Activated CD4-positive, alpha-beta T cell treated with anti-CD3 and anti-CD28 coated beads, Interleukin-2, Interleukin-6, amounts not matched to agents 100 ng/mL and 50 ng/mL, durations not matched to agents 16 hours and 8 hours (primary cell): ENCODE measurements at regions not wholly inside any gene's neighbourhood (a gene's known extent, or its start where the extent isn't known, plus 50 kb on each side); places are given as distances from the start of the nearest gene placed in this dataset.

Source experiments
- DNase-seq: peaks from one replicate; pipeline ENCODE4 v3.0.0-alpha.2; 2020

DNA sequence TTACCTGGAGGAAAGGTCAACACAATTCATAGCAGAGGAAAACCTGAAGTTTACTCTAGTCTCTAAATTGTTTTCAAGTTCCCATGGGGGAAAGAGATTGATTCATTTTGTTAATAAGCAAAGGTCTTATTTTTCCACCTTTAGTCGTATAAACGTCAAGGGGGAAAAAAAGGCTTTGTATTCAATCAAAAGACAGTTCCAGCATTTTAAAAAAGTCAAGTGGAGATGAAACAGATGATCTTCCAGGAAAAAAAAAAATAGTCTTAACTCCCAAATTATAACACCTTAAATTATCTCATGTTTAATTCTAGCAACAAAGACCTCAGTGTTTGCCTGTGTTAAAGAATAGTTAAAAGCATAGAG is 140.5 kb downstream of the TOMM20 start:
- no peak for DNase-seq

DNA sequence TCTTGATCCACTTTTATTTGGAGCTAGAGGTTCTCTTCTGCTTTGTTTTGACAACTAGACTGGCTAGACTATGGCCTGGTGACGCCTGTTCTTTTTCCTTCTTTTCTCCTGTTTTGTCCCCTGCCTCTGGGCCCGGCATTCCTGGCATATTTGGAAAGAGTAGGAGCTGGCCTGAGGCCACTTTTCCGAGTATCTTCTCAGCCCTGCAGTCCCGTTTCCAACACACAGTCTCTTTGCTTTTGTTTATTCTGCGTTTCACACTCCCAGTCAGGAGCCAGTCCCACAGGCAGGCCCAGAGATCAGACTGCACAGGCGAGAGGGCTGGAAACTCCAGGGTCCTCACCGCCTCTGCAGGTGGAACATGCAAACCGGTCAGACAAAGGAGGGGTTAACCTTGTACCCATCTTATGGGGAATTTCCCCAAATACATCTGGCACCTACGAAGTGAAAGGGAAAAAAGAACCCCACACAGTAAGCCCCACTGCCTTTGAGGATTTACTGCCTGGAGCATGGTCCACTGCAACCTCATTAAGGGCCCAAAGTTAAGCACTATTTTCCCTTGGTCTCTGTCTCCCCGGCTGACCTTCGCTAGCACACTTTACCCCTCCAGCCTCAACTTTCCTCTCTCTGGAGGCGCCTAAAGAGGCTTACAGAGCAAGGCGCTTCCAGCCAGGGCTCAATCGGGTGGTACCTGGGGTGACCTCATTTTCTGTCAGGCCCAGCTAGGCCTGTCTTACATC is 141.1 kb downstream of the TOMM20 start:
- DNase-seq = peak; percentile 43

GRCh38 chr1:234986750-234987414 is 141.8 kb downstream of the TOMM20 start:
- no peak for DNase-seq

- DNase-seq = no peak
Measured at GRCh38 chr1:234985516-234986294, 142.9 kb downstream of the TOMM20 start.

GRCh38 chr1:234985007-234985370 is 143.6 kb downstream of the TOMM20 start:
- no peak for DNase-seq

DNA sequence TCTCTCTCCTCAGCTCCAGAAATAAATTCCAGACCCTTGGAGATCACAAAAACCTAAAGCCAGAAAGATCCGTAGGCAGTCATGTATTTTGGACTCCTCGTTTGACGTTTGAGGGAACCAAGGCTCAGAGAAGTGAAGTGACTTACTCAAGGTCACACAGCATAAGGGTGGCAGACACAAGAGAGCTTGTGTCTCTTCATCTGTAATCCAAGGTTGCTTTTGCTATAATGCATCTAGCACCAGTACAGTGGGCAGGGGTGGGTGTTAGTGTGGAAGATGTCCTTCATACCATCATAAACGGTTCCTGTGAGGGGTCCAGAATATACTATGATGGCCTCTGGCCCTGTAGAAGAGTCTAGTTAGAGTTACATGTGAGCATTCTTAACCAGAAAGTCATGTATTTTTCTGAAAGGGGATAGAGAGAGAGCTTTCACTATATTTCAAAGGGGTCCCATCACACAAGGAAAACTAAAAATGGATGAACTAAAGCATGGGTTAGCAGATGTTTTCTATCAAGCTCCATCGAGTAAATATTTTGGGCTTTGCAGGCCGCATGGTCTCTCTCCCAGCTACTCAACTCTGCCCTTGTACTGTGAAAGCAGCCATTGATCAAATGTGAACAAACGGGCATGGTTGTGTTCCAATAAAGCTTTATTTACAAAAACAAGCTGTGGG is 144.9 kb downstream of the TOMM20 start:
- DNase-seq = no peak

DNA sequence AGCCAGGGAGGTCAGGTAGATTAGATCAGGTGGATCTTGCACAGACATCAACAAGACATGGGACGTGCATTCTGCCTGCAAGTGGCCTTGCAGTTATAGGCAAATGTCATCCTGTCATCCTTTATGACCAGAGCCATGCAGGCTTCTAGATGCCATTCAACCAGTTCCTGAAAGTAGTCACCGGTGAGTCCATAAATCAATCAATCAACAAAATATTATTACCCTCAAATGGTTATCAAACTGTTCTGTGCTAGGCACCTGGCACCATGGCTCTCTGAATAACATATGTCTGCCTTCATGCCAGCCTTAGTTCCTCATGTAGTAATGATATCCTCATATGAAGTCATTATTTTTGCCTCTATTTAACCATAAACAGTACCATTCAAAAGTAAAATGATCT is 146.9 kb downstream of the TOMM20 start:
- DNase-seq = no peak

DNA sequence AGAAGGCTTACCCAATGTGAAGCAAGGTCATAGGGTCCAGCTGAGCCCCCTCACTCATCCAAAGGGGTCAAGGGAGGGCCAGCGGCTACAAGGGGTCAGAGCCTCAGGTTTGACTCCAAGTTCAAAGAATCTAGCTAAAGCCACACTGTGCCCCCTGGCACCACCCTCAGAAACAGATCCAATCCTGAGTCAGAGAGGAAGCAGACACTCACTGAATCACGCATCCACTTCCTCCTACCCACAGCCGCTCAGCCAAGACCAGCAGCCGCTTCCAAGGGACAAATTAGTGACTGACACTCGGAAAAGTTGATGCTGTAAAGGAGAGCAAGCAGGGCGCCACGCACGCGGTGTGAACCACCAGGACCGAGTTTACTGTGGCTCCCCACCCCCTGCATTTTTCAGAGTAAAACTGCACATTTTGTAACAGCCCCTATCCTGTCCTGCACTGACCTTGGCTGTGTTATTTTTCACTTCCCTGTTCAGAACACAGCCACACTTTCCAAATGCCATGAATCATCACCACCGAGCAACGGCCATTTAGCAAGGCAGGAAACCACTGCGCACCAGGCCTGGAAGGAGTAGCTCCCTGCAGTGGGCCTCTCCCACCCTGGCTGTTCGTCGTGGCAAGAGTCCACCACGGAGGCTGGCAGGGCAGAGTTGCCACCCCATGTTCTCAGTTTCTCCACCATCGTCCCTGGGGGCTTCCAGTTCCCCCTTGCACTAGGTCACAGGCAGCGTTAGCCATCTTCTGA is 147.8 kb downstream of the TOMM20 start:
- peak; percentile 95 for DNase-seq

- DNase-seq = no peak
Measured at GRCh38 chr1:234980291-234980644, 148.4 kb downstream of the TOMM20 start.

DNA sequence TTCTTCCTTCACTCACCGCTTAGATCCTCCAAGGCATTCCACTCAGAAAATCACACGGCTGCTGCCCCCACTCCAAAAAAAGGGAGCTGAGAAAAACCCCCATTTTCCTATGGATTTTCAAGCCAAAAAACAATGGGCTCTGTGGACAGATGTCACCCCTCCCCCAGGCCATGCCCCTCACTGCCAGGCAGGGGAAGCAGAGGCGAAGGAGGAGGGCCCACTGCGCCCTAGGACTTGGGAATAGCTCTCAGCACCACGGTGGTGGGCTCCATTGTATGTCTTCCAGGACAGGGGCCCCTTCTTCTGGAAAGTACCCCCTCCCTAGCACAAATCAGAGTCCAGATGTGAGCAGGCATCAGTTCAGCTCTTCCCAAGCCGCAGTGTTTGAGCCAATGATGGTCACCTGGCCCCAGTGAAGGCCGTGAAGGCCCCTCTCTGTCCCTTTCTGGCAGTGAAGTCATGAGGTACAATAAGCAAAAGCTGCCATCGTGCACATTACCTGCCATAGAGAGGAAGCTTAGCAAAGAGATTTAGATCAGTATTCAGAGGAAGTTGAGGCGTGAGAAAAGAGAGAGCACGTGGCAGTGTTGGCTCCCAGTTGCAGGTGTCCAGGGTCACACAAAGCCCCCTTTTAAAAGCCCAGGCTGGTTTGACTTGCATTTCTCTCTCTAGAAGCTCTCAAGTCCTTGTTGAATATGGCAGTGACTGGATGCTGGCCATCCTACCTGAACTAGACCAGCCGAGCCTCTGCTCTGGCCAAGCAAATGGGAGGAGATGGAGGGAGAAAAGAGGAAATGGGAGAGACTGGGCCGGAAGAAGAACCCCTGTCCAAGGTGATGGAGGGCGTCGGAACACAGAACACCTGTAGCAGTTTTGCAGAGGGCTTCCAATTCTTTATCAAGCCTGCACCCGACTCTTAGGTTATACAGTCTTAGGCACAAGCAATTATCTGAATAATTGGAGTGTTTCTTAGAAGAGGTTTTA is 149.0 kb downstream of the TOMM20 start:
- DNase-seq = peak; percentile 53

GRCh38 chr1:234978397-234979295 is 150.0 kb downstream of the TOMM20 start:
- DNase-seq = peak; percentile 76

GRCh38 chr1:234977875-234978396 is 150.7 kb downstream of the TOMM20 start:
- no peak for DNase-seq

GRCh38 chr1:234976861-234977680 is 151.6 kb downstream of the TOMM20 start:
- DNase-seq = no peak

DNA sequence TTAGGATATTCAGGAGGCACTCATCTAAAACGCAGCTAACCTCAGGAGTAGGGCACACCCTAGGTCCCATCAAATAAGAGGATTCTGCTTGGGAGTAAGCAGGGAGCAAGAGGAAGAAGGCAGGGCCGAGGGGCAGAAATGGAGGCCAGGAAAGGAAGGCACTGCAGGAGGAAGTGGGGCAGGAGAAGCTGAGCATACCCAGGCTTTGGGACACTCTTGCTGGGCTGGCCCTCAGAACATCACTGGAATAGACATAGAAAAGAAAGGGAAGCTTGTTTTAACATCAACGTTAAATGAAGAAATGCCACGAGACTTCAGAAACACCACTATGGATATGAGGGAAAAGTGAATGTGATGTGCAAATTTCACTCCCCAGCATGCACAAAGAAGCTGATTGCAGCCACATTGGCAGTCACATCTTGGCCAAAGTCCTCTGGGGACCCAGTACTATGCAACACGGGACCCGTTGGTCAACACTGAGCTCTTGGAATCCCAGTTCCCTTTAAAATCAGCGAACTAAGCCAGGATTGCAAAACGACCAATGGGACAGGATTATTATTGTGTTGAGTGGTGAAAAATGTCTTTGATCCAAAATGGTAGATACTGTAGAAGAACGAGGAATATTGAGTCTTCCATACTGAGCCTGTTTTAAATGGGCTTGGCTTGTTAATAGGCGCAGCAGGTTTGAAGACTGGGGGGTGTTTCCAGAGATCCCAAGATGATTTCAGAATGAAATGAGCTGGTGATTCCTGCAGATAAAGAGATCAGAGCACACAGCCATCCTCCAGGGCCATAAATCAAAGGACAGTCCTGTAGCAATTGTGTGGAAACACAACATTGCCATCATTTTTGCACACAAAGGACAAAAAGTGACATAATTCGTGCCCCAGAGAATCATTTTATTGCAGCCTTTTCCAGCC is 152.4 kb downstream of the TOMM20 start:
- no peak for DNase-seq

- DNase-seq = peak; percentile 51
Measured at GRCh38 chr1:234975122-234975940, 153.3 kb downstream of the TOMM20 start.

DNA sequence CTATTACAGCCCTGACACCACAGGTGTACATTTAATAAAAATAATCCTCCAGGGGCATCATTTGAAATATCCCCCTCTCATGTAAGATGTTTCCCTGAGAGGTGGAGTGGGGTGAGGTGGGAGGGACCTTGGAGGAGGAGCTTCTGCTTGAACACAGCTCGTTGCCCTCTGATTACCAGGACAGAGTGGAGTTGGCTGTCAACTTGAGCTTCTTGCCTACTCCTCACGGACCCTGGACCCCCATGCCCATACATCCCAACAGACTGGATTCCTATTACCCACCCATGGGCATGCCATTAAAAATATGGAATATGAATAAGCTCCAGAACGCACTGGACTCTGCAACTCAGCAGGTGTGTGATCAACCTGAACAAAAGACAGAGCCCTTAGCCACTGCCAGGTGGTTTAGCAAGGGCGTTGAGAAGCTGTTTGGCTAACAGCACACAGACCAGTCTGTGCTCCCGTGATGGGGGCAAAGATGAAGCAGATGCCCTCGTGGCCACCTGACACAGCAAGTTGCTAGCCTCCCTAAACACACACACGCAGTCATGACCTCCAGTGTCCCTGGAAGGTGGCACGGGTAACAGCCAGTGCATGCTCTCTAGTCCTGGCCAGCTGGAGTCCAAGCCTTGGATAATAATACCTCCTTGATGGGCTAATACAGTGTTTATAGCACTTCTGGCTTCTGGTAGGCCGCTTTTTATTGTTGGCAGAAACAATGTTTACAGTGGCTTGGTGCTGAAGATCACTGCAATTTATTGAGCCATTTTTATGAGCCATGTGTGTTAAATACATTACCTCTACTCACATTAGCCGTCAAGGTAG is 155.0 kb downstream of the TOMM20 start:
- no peak for DNase-seq
